ENCODE measurements at regions not wholly inside any gene's neighbourhood (a gene's known extent, or its start where the extent isn't known, plus 50 kb on each side); places are given as distances from the start of the nearest gene placed in this dataset.

- no peak overlapping the region for H3K4me3 ChIP-seq (ENCODE audit: low read length)
- intact Hi-C loops (cut with micrococcal nuclease) = no loop called here
- H3K27me3 Mint-ChIP-seq = peaks cover 0 to 18% (median 9%) of the 10 kb centered on the region in 5 donors
- no peaks in the 10 kb centered on the region for H3K4me1 ChIP-seq (ENCODE audit: control insufficient read depth in 2 of 2, insufficient read depth in 2 of 2, low read length in 2 of 2)
- CTCF ChIA-PET = no interaction called here
- no peaks in the 10 kb centered on the region for H3K9me3 ChIP-seq (ENCODE audit: control insufficient read depth in 2 of 3, low read length in 3 of 3)
- H3K36me3 ChIP-seq (ENCODE audit: control insufficient read depth in 2 of 3, insufficient read depth in 3 of 3, low read length in 3 of 3) = no peaks in the 10 kb centered on the region
- no peaks in the 10 kb centered on the region for H3K27me3 ChIP-seq (ENCODE audit: control insufficient read depth in 2 of 2, insufficient read depth in 2 of 2, low read length in 2 of 2)
- H3K36me3 Mint-ChIP-seq = peaks cover 0 to under 1% (median 0%) of the 10 kb centered on the region in 5 donors
- peaks cover 0 to 3% (median 0%) of the 10 kb centered on the region in 11 donors for H3K9me3 Mint-ChIP-seq
- H3K27ac ChIP-seq (ENCODE audit: low read depth, low read length) = no peak overlapping the region
- no peak for ATAC-seq
- H3K27ac Mint-ChIP-seq = no peak overlapping the region
- H3K4me1 Mint-ChIP-seq = peaks cover 0 to 2% (median 0%) of the 10 kb centered on the region in 7 donors
- POLR2A ChIA-PET = no interaction called here
- H3K4me3 Mint-ChIP-seq = no peak overlapping the region
- DNase-seq = no peak
Measured at GRCh38 chr6:88268508-88268907, 102.4 kb upstream of the CNR1 start.

- Histone ChIP-seq H3K4me1 (ENCODE audit: control insufficient read depth in 2 of 2, insufficient read depth in 2 of 2, low read length in 2 of 2) (no peaks in the 10 kb centered on the region), H3K4me3 (ENCODE audit: low read length) (no peak overlapping the region), H3K9me3 (ENCODE audit: control insufficient read depth in 2 of 3, low read length in 3 of 3) (no peaks in the 10 kb centered on the region), H3K27ac (ENCODE audit: low read depth, low read length) (no peak overlapping the region), H3K27me3 (ENCODE audit: control insufficient read depth in 2 of 2, insufficient read depth in 2 of 2, low read length in 2 of 2) (no peaks in the 10 kb centered on the region), H3K36me3 (ENCODE audit: control insufficient read depth in 2 of 3, insufficient read depth in 3 of 3, low read length in 3 of 3) (no peaks in the 10 kb centered on the region)
- peaks cover 0 to 24% (median 17%) of the 10 kb centered on the region in 5 donors for H3K27me3 Mint-ChIP-seq
- H3K36me3 Mint-ChIP-seq = peaks cover 0 to 4% (median 0%) of the 10 kb centered on the region in 5 donors
- DNase-seq (no peak), ATAC-seq (no peak)
- ChIA-PET POLR2A (no interaction called here), CTCF (interaction anchor here (0.5 kb wide), 1 partner anchor 63 kb away, joined by 3 read pairs; no protein-coding TSS in a partner anchor)
- intact Hi-C loops (cut with micrococcal nuclease) = no loop called here
- H3K4me3 Mint-ChIP-seq = no peak overlapping the region
- peaks cover 0 to 6% (median 0%) of the 10 kb centered on the region in 11 donors for H3K9me3 Mint-ChIP-seq
- no peak overlapping the region for H3K27ac Mint-ChIP-seq
- peaks cover 0 to 3% (median 0%) of the 10 kb centered on the region in 7 donors for H3K4me1 Mint-ChIP-seq
Measured at GRCh38 chr6:88266126-88266525, 100.0 kb upstream of the CNR1 start.

DNA sequence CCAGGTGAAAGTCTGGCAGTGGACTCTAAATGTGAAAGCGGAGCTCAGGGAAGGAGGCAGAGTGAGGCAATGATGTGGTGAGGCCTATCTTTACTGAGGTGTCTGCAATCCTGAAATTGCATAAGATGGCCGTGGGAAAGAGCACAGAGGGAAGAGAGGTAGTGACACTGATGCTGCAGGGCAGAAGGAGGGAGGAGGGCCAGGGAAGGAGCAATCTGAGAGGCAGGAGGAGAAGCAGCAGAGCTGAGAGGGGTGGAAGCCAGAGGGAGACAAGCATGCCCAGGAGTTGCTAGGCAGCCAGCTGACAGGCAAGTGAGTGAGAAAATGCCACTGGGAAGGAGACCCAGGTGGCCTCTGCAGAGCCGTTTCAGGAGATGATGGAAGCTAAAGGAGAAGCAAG lies 97.4 kb upstream of the CNR1 start:
- Mint-ChIP-seq H3K27me3 (peaks cover 0 to 17% (median 7%) of the 10 kb centered on the region in 5 donors), H3K4me3 (peak overlapping the region in 1 of 10 donors; percentile 16), H3K9me3 (peaks cover 0 to 6% (median 0%) of the 10 kb centered on the region in 11 donors), H3K27ac (no peak overlapping the region), H3K4me1 (peaks cover 0 to 3% (median 0%) of the 10 kb centered on the region in 7 donors), H3K36me3 (peaks cover 0 to 4% (median 0%) of the 10 kb centered on the region in 5 donors)
- no peak overlapping the region for H3K27ac ChIP-seq (ENCODE audit: low read depth, low read length)
- H3K4me3 ChIP-seq (ENCODE audit: low read length) = no peak overlapping the region
- intact Hi-C loops (cut with micrococcal nuclease) = no loop called here
- DNase-seq (no peak), ATAC-seq (no peak)
- no peaks in the 10 kb centered on the region for H3K27me3 ChIP-seq (ENCODE audit: control insufficient read depth in 2 of 2, insufficient read depth in 2 of 2, low read length in 2 of 2)
- POLR2A ChIA-PET = no interaction called here
- no peaks in the 10 kb centered on the region for H3K4me1 ChIP-seq (ENCODE audit: control insufficient read depth in 2 of 2, insufficient read depth in 2 of 2, low read length in 2 of 2)
- CTCF ChIA-PET = interaction anchor here (1.3 kb wide), 1 partner anchor 49 kb away, joined by 3 read pairs; no protein-coding TSS in a partner anchor
- H3K9me3 ChIP-seq (ENCODE audit: control insufficient read depth in 2 of 3, low read length in 3 of 3) = no peaks in the 10 kb centered on the region
- no peaks in the 10 kb centered on the region for H3K36me3 ChIP-seq (ENCODE audit: control insufficient read depth in 2 of 3, insufficient read depth in 3 of 3, low read length in 3 of 3)

GRCh38 chr6:88262332-88262731 lies 96.2 kb upstream of the CNR1 start:
- ChIA-PET POLR2A (no interaction called here), CTCF (no interaction called here)
- H3K27me3 ChIP-seq (ENCODE audit: control insufficient read depth in 2 of 2, insufficient read depth in 2 of 2, low read length in 2 of 2) = no peaks in the 10 kb centered on the region
- peaks cover 0 to 12% (median 6%) of the 10 kb centered on the region in 5 donors for H3K27me3 Mint-ChIP-seq
- no peak overlapping the region for H3K27ac ChIP-seq (ENCODE audit: low read depth, low read length)
- intact Hi-C loops (cut with micrococcal nuclease) = no loop called here
- H3K4me3 Mint-ChIP-seq = no peak overlapping the region
- no peaks in the 10 kb centered on the region for H3K9me3 ChIP-seq (ENCODE audit: control insufficient read depth in 2 of 3, low read length in 3 of 3)
- H3K4me1 Mint-ChIP-seq = peaks cover 0 to 3% (median 0%) of the 10 kb centered on the region in 7 donors
- H3K36me3 Mint-ChIP-seq = peaks cover 0 to 4% (median 0%) of the 10 kb centered on the region in 5 donors
- no peak overlapping the region for H3K4me3 ChIP-seq (ENCODE audit: low read length)
- H3K9me3 Mint-ChIP-seq = peaks cover 0 to 10% (median 3%) of the 10 kb centered on the region in 11 donors
- H3K27ac Mint-ChIP-seq = no peak overlapping the region
- DNase-seq = no peak
- no peaks in the 10 kb centered on the region for H3K4me1 ChIP-seq (ENCODE audit: control insufficient read depth in 2 of 2, insufficient read depth in 2 of 2, low read length in 2 of 2)
- no peaks in the 10 kb centered on the region for H3K36me3 ChIP-seq (ENCODE audit: control insufficient read depth in 2 of 3, insufficient read depth in 3 of 3, low read length in 3 of 3)
- ATAC-seq = no peak

- no peaks in the 10 kb centered on the region for H3K9me3 ChIP-seq (ENCODE audit: control insufficient read depth in 2 of 3, low read length in 3 of 3)
- DNase-seq (no peak), ATAC-seq (no peak)
- ChIA-PET CTCF (no interaction called here), POLR2A (no interaction called here)
- H3K4me3 ChIP-seq (ENCODE audit: low read length) = no peak overlapping the region
- no peak overlapping the region for H3K27ac ChIP-seq (ENCODE audit: low read depth, low read length)
- Mint-ChIP-seq H3K27me3 (peaks cover 0 to 15% (median 11%) of the 10 kb centered on the region in 5 donors), H3K4me1 (no peaks in the 10 kb centered on the region), H3K9me3 (peaks cover 1 to 23% (median 6%) of the 10 kb centered on the region in 11 donors), H3K4me3 (no peak overlapping the region), H3K36me3 (peaks cover 0 to 5% (median 0%) of the 10 kb centered on the region in 5 donors), H3K27ac (no peak overlapping the region)
- no peaks in the 10 kb centered on the region for H3K27me3 ChIP-seq (ENCODE audit: control insufficient read depth in 2 of 2, insufficient read depth in 2 of 2, low read length in 2 of 2)
- H3K36me3 ChIP-seq (ENCODE audit: control insufficient read depth in 2 of 3, insufficient read depth in 3 of 3, low read length in 3 of 3) = no peaks in the 10 kb centered on the region
- intact Hi-C loops (cut with micrococcal nuclease) = no loop called here
- H3K4me1 ChIP-seq (ENCODE audit: control insufficient read depth in 2 of 2, insufficient read depth in 2 of 2, low read length in 2 of 2) = no peaks in the 10 kb centered on the region
Measured at GRCh38 chr6:88251301-88251700, 85.2 kb upstream of the CNR1 start.

DNA sequence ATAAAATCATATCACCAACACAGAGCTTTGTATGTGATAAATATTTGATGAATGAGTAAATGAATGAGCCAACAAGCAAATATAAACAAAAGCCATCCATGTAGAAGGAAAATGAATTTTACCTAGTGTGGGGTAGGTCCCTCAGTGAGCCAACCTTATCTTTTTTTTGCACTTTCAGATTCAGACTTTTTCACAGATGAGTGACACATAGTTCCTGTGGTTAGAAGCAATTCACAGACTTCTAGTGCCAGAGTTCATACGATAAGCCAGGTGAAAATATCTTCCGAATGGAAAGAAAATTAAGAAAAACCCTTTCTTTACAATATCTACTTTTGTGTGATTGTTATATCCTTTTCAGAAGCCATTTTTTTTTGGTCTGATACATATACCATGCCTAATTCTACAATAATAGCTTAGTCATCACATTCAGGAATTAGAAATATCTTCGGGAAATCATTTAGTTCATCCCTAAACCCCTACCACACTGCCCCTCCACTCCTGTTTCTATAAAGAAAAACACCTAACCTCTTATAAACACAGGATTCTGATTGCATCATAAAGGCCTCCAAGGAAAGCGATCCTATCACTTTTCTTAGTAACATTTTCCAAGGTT lies 82.7 kb upstream of the CNR1 start:
- intact Hi-C loops (cut with micrococcal nuclease) = no loop called here
- DNase-seq (no peak), ATAC-seq (no peak)
- Mint-ChIP-seq H3K4me1 (no peaks in the 10 kb centered on the region), H3K27me3 (peaks cover 0 to 29% (median 20%) of the 10 kb centered on the region in 5 donors), H3K9me3 (peaks cover 0 to 5% (median 2%) of the 10 kb centered on the region in 11 donors), H3K27ac (no peak overlapping the region), H3K36me3 (no peaks in the 10 kb centered on the region), H3K4me3 (no peak overlapping the region)
- no peak overlapping the region for H3K4me3 ChIP-seq (ENCODE audit: low read length)
- no peaks in the 10 kb centered on the region for H3K36me3 ChIP-seq (ENCODE audit: control insufficient read depth in 2 of 3, insufficient read depth in 3 of 3, low read length in 3 of 3)
- H3K4me1 ChIP-seq (ENCODE audit: control insufficient read depth in 2 of 2, insufficient read depth in 2 of 2, low read length in 2 of 2) = no peaks in the 10 kb centered on the region
- ChIA-PET POLR2A (no interaction called here), CTCF (no interaction called here)
- no peak overlapping the region for H3K27ac ChIP-seq (ENCODE audit: low read depth, low read length)
- no peaks in the 10 kb centered on the region for H3K9me3 ChIP-seq (ENCODE audit: control insufficient read depth in 2 of 3, low read length in 3 of 3)
- no peaks in the 10 kb centered on the region for H3K27me3 ChIP-seq (ENCODE audit: control insufficient read depth in 2 of 2, insufficient read depth in 2 of 2, low read length in 2 of 2)

GRCh38 chr6:88246654-88247053 lies 80.5 kb upstream of the CNR1 start:
- H3K36me3 Mint-ChIP-seq = no peaks in the 10 kb centered on the region
- H3K4me3 ChIP-seq (ENCODE audit: low read length) = no peak overlapping the region
- intact Hi-C loops (cut with micrococcal nuclease) = no loop called here
- H3K9me3 ChIP-seq (ENCODE audit: control insufficient read depth in 2 of 3, low read length in 3 of 3) = no peaks in the 10 kb centered on the region
- ChIA-PET POLR2A (no interaction called here), CTCF (no interaction called here)
- no peaks in the 10 kb centered on the region for H3K4me1 ChIP-seq (ENCODE audit: control insufficient read depth in 2 of 2, insufficient read depth in 2 of 2, low read length in 2 of 2)
- H3K4me1 Mint-ChIP-seq = no peaks in the 10 kb centered on the region
- no peaks in the 10 kb centered on the region for H3K36me3 ChIP-seq (ENCODE audit: control insufficient read depth in 2 of 3, insufficient read depth in 3 of 3, low read length in 3 of 3)
- H3K27me3 Mint-ChIP-seq = peaks cover 0 to 23% (median 18%) of the 10 kb centered on the region in 5 donors
- no peak overlapping the region for H3K27ac Mint-ChIP-seq
- ATAC-seq (no peak), DNase-seq (no peak)
- H3K9me3 Mint-ChIP-seq = peaks cover 0 to 12% (median 3%) of the 10 kb centered on the region in 11 donors
- no peaks in the 10 kb centered on the region for H3K27me3 ChIP-seq (ENCODE audit: control insufficient read depth in 2 of 2, insufficient read depth in 2 of 2, low read length in 2 of 2)
- H3K27ac ChIP-seq (ENCODE audit: low read depth, low read length) = no peak overlapping the region
- no peak overlapping the region for H3K4me3 Mint-ChIP-seq
